Colon (tissue), 2 donors: ENCODE measurements at regions not wholly inside any gene's neighbourhood (a gene's known extent, or its start where the extent isn't known, plus 50 kb on each side); places are given as distances from the start of the nearest gene placed in this dataset.
"Not testable (repeated sequence)": the region's sequence is repeated elsewhere in the genome, so short reads cannot be mapped to it uniquely, and the experiment has no call there.

Experiments used
- FAIRE-seq: peaks from 2 replicates; lab custom pipeline; 2012; peaks lifted over from hg19 to GRCh38; lab: Jason Lieb, UNC
- donor health status: control.
- donor health status: control.

DNA sequence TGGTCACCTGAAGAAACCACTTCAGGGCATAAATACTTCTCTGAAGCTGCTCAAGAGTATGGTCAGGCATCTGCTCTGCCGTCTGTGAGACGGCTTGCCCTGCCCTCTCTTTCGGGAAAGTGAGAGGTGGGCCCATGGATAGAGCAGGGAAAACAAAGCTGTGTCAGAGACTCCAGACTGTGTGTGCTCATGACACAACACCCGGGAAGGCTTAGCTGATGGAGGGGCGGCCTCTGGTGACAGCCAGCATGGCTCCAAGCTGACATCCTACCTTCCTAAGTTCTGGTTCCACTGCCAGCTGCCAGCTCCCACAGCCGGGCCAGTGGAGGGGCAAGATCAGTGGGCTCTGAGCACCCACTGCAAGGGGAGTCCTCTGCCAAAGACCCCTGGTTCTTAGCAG lies 215.3 kb downstream of the ANKRD30B start:
- FAIRE-seq = no peak

DNA sequence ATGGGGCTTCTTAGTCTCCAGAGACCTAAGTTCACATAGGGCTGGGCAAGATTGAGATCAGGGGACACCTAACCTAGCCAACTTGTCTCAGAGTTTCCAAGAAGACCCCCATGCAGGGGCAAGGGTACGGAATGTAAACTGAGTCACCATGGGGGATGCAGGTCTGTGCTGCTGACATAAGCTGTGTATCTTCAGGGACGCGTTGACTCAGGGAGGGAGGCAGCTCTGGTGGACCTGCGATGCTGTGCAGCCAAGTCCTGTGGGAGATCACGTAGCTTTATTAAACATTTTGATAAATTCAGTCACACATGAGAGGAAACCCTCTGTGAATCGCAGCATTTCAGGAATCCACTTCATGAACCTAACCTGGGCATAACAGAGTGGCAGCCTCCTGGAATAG lies 216.0 kb downstream of the ANKRD30B start:
- no peak for FAIRE-seq

DNA sequence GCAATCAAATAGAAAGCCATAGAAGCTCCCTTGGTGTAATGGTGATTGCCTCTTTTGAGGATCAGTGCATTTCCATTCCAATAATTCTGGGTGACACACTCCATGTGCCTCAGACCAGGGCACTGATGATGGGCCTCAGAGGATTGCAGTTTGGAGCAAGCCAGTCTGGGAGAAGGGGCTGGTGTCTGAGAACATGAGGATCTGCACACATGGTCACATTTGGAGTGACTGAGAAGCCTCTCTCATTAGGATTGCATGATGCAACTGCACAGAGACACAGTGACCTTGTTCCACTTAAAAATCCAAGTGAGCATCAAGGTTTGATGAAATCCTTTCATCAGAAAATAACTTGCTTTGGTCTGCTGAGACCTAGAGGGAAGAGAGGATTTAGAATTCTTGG lies 216.4 kb downstream of the ANKRD30B start:
- FAIRE-seq = no peak

DNA sequence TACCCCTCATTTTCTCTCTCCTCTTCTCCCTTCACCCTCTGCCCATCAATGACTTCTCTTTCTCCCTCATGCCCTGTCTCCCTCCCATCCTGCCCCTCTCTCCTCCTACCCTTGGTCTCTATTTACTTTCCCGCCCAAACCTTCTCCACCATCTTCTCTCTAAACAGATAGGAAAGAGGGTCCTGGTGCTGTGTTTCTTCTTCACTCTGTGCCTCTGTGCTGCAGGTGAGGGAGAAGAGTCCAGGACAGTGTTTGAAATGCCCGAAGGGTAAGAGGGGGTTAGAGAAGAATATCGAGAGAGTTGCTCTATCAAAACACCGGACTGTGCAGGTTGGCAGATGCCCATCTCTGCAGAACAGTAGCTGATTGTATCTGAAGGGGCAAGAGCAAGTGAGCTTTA lies 217.0 kb downstream of the ANKRD30B start:
- not testable (repeated sequence) for FAIRE-seq

DNA sequence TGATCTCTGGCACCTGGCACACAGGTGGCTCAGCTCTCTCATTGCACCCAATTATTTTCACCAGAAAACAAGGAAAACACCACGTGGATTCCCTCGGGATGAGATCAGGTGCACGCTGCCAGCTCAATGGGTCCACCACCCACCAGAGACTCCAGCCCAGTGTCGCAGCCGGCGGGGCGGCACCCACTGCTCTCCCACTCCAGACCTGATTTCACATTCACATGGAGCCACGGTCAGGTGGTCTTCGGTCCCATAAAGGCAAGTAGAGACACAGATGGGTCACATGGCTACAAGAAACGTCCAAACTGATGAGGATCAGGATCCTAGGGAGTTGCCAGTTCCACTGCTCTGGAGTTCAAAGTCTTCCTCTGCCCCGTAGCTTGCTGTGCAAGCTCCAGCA lies 217.6 kb downstream of the ANKRD30B start:
- no peak for FAIRE-seq

DNA sequence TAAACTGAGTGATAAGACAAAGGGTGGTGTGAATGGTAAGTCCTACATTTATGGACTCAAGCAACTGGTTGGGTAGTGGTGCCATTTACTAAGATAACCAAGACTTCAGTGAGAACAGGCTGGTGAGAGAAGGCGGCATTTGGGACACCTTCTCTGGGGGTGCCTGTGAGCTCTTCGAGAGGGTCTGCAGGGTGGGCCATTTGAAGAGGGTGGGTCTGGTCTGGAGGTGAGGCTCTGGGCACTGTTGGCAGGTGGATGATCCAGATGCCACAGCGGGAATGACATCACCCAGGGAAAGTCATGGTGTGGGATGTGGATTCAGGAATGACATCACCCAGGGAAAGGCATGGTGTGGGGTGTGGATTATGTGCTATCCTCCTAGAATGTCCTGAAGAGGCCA lies 219.3 kb downstream of the ANKRD30B start:
- not testable (repeated sequence) for FAIRE-seq

DNA sequence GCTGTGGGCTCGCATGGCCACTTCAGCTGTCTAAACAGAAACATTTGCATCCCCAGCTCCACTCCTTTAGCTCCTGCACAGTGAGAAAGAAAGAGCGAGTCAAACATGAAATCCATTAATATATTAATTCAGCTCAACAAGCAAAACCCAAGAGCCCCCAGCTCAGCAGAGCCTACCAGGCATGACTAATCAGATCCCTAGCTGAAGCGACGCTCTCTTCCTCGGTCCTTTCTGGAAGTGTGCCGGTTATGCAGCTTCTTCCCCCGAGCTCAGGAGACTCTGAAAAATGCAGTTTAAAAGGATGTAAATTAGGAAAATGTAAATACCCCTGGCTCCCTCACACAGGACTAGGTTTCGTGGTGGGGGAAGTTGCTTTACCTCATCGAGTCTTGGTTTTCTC lies 221.5 kb downstream of the ANKRD30B start:
- FAIRE-seq = no peak

DNA sequence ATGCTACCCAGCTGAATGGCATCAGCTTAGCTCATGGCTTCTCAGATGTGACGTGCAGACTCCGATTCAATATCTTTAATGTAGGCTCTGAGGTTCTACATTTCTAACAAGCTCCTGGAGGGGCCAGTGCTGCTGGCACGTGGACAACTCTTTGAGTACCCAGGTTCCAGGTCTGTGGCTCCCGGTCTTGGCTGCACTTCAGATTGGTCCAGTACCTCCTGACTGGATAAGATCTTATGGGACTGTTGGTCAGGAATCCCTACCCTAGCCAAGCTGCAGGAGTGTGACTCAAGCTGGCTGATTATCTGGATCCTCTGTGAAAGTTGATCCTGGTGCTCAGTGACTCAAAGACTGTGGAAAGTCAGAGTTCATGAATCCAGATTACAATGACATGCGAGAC lies 222.1 kb downstream of the ANKRD30B start:
- FAIRE-seq = no peak

DNA sequence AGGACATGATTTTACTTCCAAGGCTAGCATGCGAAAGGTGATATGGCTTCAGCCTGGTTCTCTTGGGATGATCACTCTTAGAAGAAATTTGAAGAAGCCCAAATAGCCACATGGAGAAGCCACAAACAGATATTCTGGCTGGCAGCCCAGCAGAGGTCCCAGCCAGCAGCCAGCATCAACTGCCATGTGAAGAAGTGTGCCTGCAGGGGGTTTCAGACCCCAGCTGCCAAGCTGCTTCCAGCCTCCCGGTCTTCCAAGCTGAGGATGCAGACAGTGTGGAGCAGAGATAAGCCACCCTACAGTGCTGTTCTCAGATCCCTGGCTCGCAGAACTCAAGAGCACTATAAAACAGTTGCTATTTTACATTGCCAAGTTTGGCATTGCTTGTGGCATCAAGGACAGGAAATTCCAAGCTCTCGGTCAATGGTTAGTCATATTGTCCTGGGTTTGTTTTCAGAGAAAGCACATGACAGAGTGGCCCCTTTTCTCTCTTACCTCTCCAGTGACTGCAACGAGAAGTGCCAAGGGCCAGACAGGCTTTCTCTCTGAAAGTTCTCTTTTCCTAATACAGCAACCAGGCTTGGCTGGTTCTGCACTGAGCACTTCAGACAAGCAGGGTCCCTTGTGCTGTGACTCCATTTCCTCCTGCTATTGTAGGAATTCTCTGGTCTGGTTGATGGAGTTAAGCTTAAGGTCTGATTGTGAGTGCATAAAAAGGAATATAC lies 223.7 kb downstream of the ANKRD30B start:
- FAIRE-seq = no peak

DNA sequence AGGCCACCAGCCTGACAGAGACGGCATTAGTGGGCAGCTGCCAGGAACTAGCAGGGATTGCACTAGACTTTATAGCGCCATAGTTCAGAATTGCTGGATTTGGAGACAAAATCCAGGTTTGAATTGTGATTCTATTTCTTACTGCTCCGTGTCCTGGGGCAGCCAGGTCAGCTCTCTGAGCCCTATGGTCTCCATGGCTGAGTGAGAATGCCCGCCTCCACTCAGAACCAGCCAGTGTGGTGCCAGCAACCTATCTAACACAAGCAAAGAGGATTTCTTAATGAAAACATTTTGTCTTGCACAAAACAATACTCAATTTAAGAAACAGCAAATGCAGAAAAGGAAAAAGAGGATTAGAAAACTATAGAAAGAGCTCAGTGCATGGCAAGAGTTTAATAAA lies 225.4 kb downstream of the ANKRD30B start:
- FAIRE-seq = not testable (repeated sequence)

DNA sequence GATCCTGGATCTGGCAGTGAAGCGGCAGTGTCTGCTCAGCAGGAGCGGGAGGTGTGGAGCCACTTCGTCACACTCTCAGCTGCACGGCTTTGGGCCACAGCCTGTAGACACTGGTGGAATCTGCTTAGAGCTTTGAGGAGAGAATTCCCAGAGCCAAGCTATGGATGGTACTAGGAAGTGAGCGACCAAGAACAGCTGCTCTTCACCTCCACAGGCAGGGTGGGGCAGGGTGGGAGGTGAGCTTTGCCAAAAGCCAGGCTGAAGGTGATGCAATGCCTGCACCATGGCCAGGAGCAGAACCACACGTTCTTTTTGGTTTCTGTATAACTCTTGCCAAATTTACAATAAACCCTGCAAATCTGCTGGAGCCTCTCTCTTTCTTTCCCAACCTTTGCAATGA lies 226.1 kb downstream of the ANKRD30B start:
- FAIRE-seq = no peak

DNA sequence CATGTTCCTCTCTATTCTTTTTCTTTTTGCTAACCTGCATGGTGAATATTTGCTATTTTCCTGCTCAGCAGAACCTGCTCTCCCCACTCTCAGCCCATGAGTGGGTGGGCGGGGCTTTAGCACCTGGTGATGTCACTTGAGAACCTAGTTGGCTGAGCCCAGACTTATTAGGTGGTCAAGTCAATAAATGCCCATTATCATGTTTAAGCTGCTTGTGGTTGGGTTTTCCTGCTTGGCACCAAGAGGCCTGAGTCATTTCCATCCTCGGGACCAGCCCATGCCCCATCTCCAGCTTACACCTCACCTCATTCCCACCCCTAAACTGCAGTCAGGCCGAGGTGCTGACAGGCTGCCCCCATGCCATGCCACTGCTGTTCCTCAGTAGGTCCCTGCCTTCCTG lies 226.6 kb downstream of the ANKRD30B start:
- FAIRE-seq = no peak

DNA sequence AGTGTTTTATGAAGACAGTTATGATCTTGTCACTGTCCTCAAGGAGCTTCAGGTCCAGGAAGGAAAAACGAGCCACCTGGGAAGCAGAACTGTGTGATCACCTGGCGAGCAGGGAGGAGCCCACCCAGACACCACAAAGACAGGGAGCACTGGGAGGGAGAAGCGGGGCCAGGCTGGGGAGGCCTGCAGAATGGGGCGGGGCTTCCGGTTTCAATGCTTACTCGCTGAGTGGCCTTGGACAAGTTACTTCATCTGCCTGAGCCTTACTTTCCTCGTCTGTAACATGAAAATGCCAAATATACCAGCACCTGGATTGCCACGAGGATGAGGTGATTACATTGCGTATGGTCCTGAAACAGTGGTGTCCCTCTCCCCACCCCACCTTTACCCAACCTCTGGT lies 227.5 kb downstream of the ANKRD30B start:
- no peak for FAIRE-seq

DNA sequence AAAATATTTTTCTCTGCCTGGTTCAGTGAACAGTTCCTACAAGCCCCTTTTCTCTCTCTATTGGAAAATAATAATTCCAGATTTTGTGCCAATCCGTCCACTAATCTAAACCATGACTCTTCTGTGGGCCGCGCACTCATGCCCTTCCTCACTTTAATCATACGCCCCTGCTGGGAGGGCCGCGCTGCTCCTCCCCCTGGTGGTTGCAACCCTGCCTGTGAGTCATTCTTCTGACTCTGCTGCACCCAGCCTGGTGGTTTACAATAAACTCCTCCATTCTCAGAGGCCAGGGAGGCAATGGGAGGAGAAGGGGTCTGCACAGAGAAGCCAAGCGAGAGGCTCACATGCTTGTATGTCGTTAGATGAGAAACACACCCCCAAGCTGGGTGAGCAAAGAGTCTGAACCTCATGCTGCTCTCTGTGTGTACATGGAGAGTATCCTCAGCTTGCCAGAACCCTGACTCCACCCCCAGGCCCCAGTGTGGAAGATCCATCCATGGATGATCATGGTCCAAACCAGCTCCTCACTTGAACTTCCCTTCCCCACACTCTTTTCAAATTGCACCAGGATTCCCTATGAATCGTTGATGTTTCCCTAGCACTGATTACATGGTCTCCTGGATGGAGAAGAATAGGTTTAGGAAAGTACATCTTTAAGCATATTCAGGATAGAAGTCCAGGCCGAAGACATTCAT lies 228.9 kb downstream of the ANKRD30B start:
- no peak for FAIRE-seq

DNA sequence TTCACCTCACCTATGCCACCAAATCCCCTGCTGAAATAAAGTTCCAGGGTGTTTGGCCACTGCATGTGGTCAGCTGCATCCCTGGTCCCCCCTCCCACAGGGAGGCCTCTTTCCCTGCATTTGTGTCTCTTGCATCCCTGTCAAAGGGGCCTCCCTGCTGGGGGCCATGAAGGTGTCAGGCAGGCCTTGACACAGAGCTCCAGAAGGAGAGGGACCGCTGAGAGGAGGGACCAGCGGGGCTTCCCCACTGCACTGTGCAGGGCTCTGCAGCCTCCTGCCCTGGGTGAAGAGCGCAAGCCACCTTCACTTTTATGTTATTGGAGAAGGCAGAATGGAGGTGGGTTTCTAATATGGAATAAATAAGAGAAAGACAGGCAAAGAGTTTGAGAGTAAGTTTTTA lies 230.2 kb downstream of the ANKRD30B start:
- no peak for FAIRE-seq

DNA sequence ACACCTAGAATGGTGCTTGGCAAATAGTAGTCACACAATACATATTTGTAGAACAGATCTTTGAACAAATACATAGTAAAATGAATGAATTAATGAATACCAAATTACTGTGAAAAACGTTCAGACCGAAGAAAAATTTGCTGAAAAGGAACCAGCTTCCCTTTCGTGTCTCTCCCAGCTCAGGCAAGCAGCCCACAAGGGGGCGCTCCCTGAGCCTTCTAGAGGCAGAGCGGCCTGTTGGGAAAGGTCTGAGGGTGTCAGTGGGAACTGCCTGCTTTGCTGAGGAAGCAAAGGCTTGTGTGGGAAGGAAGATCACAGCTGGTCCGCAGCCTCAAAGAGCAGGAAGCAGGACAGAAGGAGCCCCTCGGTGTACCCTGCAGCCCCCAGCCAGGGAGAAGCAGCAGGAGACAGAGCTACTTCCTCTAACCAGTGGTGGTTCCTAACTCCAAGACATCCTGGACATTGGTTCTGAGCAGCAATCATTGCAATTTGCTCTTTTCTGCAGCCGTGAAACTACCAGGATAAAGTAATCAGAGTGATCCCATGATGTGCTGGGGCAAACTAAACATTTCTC lies 231.1 kb downstream of the ANKRD30B start:
- FAIRE-seq = no peak

DNA sequence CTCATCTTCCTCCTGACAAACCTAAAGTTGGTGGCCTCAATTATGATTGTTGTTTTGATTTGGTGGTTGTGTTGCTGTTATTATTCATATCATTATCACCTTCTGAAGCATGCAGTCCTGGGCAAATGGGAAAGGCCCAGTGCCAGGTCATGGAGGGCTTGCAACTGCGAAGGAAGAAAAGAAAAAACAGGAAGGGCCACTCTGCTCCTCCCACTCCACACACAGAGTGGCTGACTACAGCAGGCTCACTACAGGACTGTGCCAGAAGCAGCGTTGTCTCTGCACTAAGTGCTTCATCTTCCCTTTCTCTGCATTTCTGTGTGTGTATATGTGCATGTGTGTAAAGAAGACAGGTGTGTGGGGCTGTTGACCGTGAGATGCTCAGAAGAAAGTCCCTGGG lies 231.9 kb downstream of the ANKRD30B start:
- no peak for FAIRE-seq

DNA sequence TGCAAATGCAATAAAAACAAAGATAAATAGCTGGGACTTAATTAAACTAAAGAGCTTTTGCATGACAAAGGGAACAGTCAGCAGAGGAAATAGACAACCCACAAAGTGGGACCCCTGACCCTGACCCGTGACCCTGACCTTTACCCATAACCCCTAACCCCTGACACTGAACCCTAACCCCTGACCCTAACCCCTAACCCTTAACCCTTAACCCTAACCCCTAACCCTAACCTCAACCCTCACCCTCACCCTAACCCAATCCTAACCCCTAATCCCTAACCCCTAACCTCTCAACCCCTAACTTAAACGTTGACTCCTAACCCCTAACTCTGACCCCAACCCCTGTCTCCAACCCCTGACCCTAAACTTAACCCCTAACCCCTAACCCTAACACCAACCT lies 236.6 kb downstream of the ANKRD30B start:
- not testable (repeated sequence) for FAIRE-seq

DNA sequence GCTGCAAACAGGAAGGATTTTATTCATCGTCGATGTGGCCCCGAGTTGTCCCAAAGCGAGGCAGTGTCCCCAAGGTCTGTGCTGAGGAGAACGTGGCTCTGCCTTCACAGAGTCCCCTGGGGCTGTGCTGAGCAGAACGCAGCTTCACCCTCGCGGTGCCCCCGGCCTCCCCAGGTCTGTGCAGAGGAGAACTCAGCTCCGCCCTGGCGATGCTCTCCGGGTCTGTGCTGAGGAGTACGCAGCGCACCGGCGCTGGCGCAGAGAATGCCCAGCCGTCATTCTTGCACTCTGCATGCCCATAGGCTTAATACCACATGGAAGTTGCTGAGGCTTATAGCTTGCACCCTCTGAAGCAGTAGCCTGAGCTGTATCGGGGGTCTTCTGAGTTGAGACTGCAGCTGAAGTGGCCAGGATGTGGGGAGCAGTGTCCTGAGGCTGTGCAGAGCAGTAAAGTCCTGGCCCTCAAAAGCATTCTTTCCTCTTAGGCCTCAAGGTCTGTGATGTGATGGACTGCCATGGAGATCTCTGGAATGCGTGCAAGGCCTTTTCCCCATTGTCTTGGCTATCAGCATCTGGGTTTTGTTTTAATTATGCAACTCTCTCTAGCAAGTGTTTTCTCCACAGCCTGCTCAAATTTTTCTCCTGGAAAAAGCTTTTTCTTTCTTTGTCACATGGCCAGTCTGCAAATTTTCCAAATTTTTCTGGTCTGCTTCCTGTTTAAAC lies 237.5 kb downstream of the ANKRD30B start:
- not testable (repeated sequence) for FAIRE-seq

DNA sequence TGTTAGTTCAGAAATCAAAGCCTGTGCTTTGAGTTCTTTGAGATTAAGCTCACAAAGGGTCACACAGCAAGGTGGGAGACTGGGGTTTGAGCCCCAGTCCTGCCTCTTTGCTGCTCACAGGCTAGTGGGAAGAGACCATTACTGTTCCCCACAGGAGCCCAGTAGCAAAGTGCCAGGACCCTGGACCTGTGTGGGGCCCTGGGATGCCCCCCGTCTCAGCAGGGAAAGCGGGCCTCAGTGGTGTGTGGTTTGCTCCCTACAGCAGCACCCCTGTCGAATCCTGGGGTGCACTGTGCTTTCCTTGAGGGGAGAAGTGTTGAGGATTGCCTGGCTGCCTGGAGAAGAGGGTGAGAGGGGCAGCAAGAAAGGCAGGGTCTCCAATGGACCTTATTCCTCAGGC lies 239.4 kb downstream of the ANKRD30B start:
- FAIRE-seq = not testable (repeated sequence)

DNA sequence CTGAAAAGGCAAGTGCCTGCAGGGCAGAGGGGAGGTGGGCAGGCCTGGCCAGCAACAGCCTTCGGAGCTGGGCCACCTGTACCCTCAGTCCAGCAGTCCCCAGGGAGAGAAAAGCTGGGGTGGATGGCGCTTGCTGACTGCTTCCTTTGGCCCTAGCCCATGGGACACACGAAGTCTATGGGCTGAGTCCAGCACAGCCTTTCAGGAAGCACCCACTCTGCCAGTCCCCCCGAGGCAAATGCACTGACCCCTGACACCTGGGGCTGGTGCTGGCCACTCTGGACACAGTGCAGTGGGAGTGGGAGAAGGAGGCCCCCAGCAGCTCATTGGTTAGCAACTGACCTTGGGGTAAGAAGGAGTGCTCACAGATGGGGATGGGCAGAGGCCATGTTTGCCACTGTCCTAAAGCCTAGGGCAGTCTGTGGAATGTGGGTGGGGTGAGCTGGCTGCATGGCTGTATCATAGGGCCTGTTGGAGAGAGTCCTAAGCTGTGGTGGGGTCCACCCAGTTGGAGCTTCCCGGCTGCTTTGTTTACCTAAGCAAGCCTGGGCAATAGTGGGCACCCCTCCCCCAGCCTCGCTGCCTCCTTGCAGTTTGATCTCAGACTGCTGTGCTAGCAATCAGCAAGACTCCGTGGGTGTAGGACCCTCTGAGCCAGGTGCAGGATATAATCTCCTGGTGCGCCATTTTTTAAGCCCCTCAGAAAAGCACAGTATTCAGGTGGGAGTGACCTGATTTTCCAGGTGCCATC lies 240.2 kb downstream of the ANKRD30B start:
- FAIRE-seq = not testable (repeated sequence)

DNA sequence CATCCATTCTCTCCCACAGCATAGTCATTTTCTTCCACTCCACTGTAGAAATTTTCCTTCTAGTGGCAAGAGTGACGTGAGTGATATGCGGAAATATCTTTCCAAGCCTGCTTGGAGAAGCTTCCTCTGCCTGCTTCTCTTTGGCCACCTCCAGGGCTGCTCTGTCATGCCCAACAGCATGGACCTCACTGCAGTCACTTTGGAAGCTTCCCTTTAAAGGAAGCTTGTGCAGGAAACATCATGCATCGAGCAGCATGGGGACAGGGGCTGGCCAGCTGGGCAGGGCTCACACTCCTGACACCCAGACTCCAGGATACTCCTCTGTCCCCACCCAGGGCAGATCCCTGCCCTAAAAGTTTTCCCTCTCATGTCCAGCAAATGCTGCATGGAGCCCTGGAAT lies 241.6 kb downstream of the ANKRD30B start:
- FAIRE-seq = not testable (repeated sequence)
